Ishikawa (cell line): ENCODE measurements at regions not wholly inside any gene's neighbourhood (a gene's known extent, or its start where the extent isn't known, plus 50 kb on each side); places are given as distances from the start of the nearest gene placed in this dataset.

Experiments
- CEBPB ChIP-seq: IDR thresholded peaks from 2 replicates; pipeline ENCODE4 v1.6.1; 2012
- EGR1 ChIP-seq: IDR thresholded peaks from 2 replicates; pipeline ENCODE4 v1.6.1; 2012
- EP300 ChIP-seq: IDR thresholded peaks from 2 replicates; pipeline ENCODE4 v1.6.1; 2012; ENCODE audit warnings: borderline replicate concordance
- RAD21 ChIP-seq: IDR thresholded peaks from 2 replicates; pipeline ENCODE4 v1.6.1; 2012; ENCODE audit warnings: low read depth
- TAF1 ChIP-seq: IDR thresholded peaks from 2 replicates; pipeline ENCODE4 v1.6.1; 2012; ENCODE audit warnings: low read depth, mild to moderate bottlenecking
- TEAD4 ChIP-seq: IDR thresholded peaks from 2 replicates; pipeline ENCODE4 v1.6.1; 2012
- USF1 ChIP-seq: IDR thresholded peaks from 2 replicates; pipeline ENCODE4 v1.6.1; 2012
- YY1 ChIP-seq: IDR thresholded peaks from 2 replicates; pipeline ENCODE4 v1.6.1; 2012; ENCODE audit warnings: low read depth
- ZBTB7A ChIP-seq: IDR thresholded peaks from 2 replicates; pipeline ENCODE4 v1.6.1; 2012; ENCODE audit warnings: low read depth
- TF ChIP-seq, protein P1 (sequence below): IDR thresholded peaks from 2 replicates; pipeline ENCODE4 v1.6.1; 2012; ENCODE audit warnings: low read depth, mild to moderate bottlenecking

GRCh38 chr16:80024443-80024842, 423.9 kb upstream of the MAF start:
- TF ChIP-seq EGR1 (no peak), TEAD4 (no peak), EP300 (no peak), TAF1 (no peak), RAD21 (no peak), USF1 (no peak), YY1 (no peak), CEBPB (no peak), ZBTB7A (no peak)
- TF ChIP-seq, protein P1, sequence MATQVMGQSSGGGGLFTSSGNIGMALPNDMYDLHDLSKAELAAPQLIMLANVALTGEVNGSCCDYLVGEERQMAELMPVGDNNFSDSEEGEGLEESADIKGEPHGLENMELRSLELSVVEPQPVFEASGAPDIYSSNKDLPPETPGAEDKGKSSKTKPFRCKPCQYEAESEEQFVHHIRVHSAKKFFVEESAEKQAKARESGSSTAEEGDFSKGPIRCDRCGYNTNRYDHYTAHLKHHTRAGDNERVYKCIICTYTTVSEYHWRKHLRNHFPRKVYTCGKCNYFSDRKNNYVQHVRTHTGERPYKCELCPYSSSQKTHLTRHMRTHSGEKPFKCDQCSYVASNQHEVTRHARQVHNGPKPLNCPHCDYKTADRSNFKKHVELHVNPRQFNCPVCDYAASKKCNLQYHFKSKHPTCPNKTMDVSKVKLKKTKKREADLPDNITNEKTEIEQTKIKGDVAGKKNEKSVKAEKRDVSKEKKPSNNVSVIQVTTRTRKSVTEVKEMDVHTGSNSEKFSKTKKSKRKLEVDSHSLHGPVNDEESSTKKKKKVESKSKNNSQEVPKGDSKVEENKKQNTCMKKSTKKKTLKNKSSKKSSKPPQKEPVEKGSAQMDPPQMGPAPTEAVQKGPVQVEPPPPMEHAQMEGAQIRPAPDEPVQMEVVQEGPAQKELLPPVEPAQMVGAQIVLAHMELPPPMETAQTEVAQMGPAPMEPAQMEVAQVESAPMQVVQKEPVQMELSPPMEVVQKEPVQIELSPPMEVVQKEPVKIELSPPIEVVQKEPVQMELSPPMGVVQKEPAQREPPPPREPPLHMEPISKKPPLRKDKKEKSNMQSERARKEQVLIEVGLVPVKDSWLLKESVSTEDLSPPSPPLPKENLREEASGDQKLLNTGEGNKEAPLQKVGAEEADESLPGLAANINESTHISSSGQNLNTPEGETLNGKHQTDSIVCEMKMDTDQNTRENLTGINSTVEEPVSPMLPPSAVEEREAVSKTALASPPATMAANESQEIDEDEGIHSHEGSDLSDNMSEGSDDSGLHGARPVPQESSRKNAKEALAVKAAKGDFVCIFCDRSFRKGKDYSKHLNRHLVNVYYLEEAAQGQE, result no peak
